AG10803 (cell line): ENCODE measurements at regions not wholly inside any gene's neighbourhood (a gene's known extent, or its start where the extent isn't known, plus 50 kb on each side); places are given as distances from the start of the nearest gene placed in this dataset.
"Not testable (repeated sequence)": the region's sequence is repeated elsewhere in the genome, so short reads cannot be mapped to it uniquely, and the experiment has no call there.

Experiments used
- DNase-seq: peaks from one replicate; pipeline ENCODE4 v3.0.0; 2010; ENCODE audit warnings: low read depth
- H3K4me3 ChIP-seq: 2 replicates; pipeline ENCODE4 v1.5.1; 2011; ENCODE audit warnings: mild to moderate bottlenecking, low read length, control low read depth
- CTCF ChIP-seq: conservative IDR thresholded peaks from 2 replicates; pipeline ENCODE4 v1.5.1; 2011; ENCODE audit warnings: mild to moderate bottlenecking, low read length, control low read depth, inconsistent platforms

DNA sequence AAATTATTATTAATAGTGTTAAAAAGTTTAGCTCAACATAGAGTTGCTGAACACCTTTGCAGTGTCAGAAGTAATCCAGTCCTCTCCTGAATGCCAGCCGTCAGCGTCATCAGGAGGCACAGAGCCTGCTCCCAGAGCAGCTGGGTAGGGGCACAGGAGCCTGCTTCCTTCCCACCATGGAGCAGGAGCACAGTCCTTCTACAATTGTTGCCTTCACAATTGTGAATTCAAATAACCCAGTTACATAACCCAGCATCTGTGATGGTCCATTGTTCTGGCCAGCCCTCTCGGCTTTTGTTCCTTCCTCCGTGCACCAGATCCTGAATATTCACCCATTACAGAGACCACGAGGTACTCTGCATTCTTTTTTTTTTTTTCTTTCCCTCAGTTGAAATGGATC is 393.9 kb upstream of the MAF start:
- H3K4me3 ChIP-seq, result no peak overlapping the region
- DNase-seq, result no peak
- TF ChIP-seq CTCF, result no peak

GRCh38 chr16:79993629-79994209 is 393.2 kb upstream of the MAF start:
- no peak for TF ChIP-seq CTCF
- DNase-seq, result no peak
- no peak overlapping the region for H3K4me3 ChIP-seq

- TF ChIP-seq CTCF, result no peak
- no peak overlapping the region for H3K4me3 ChIP-seq
- DNase-seq, result no peak
Measured at GRCh38 chr16:79991969-79992368, 391.4 kb upstream of the MAF start.

- no peak for DNase-seq
Measured at GRCh38 chr16:79988721-79989220, 388.2 kb upstream of the MAF start.

DNA sequence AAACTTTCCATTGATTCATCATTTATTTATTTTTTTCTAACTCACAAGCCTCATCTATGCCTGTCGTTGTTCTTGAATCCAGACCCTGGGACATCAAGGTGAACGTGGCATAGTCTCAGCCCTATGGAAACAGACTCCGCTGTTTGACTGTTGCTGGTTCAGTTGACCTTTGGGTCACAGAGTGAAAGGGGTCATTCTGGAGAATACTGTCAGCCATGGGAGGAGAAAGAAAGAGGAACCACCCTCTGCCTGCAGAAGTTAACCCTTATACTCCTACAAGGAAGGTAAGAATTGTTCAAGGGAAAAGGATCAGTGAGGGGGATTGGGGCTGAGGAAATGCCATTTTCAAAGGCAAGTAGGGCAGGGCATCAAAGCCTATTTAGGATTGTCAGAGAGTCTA is 387.6 kb upstream of the MAF start:
- TF ChIP-seq CTCF, result no peak
- DNase-seq, result no peak
- no peak overlapping the region for H3K4me3 ChIP-seq

More at GRCh38 chr16:79988721-79989220, 388.2 kb upstream of the MAF start:
- no peak for TF ChIP-seq CTCF
- H3K4me3 ChIP-seq, result no peak overlapping the region

GRCh38 chr16:79986352-79986751 is 385.8 kb upstream of the MAF start:
- TF ChIP-seq CTCF, result no peak
- DNase-seq, result no peak
- H3K4me3 ChIP-seq, result no peak overlapping the region

- no peak for TF ChIP-seq CTCF
- DNase-seq, result no peak
- no peak overlapping the region for H3K4me3 ChIP-seq
Measured at GRCh38 chr16:79985606-79986005, 385.1 kb upstream of the MAF start.

GRCh38 chr16:79984149-79984548 is 383.6 kb upstream of the MAF start:
- not testable (repeated sequence) for DNase-seq, H3K4me3 ChIP-seq
